Pulmonary artery endothelial cell (primary cell): ENCODE measurements at regions not wholly inside any gene's neighbourhood (a gene's known extent, or its start where the extent isn't known, plus 50 kb on each side); places are given as distances from the start of the nearest gene placed in this dataset.
A peak's percentile ranks its signal among the peaks of the same experiment; 100 is the strongest.

ENCODE experiments used
- DNase-seq: peaks from one replicate; pipeline ENCODE4 v3.0.0-alpha.2; 2011; ENCODE audit warnings: low read depth, low spot score

- DNase-seq = no peak
These were observed 78.9 kb downstream of the FAM217A start for GRCh38 chr6:3999800-4000661.

- no peak for DNase-seq
These were observed 74.7 kb downstream of the FAM217A start for GRCh38 chr6:4004249-4004648.

- peak; percentile 49 for DNase-seq
These were observed 70.5 kb downstream of the FAM217A start for GRCh38 chr6:4008324-4009047.

- no peak for DNase-seq
These were observed 69.5 kb downstream of the FAM217A start for GRCh38 chr6:4009486-4009885.

GRCh38 chr6:4010048-4010447, 68.9 kb downstream of the FAM217A start:
- no peak for DNase-seq

GRCh38 chr6:4010689-4011090, 68.2 kb downstream of the FAM217A start:
- no peak for DNase-seq

- DNase-seq = no peak
These were observed 66.1 kb downstream of the FAM217A start for GRCh38 chr6:4012826-4013225.

GRCh38 chr6:4017058-4017739, 61.7 kb downstream of the FAM217A start:
- no peak for DNase-seq

- no peak for DNase-seq
These were observed 61.1 kb downstream of the FAM217A start for GRCh38 chr6:4017834-4018170.

- peak; percentile 68 for DNase-seq
These were observed 60.6 kb downstream of the FAM217A start for GRCh38 chr6:4018171-4018923.
